ENCODE measurements at regions not wholly inside any gene's neighbourhood (a gene's known extent, or its start where the extent isn't known, plus 50 kb on each side); places are given as distances from the start of the nearest gene placed in this dataset.

GRCh38 chr6:111987295-111987694 is 66.6 kb upstream of the CCN6 start:
- ATAC-seq (no peak), DNase-seq (no peak)

- ATAC-seq: no peak
Measured at GRCh38 chr6:111988926-111989325, 65.0 kb upstream of the CCN6 start.

GRCh38 chr6:111989743-111990142 is 64.2 kb upstream of the CCN6 start:
- ATAC-seq: peak; percentile 57
- DNase-seq: no peak

More at GRCh38 chr6:111988926-111989325, 65.0 kb upstream of the CCN6 start:
- DNase-seq: no peak

GRCh38 chr6:111990214-111990613 is 63.7 kb upstream of the CCN6 start:
- DNase-seq (no peak), ATAC-seq (peak; percentile 25)

GRCh38 chr6:111992851-111993250 is 61.1 kb upstream of the CCN6 start:
- ATAC-seq (peak; percentile 73), DNase-seq (peak; percentile 53)

GRCh38 chr6:111993342-111993741 is 60.6 kb upstream of the CCN6 start:
- no peak for DNase-seq
- ATAC-seq: no peak

GRCh38 chr6:111994791-111995190 is 59.1 kb upstream of the CCN6 start:
- DNase-seq (no peak), ATAC-seq (no peak)

- ATAC-seq (no peak), DNase-seq (no peak)
Measured at GRCh38 chr6:111995404-111995803, 58.5 kb upstream of the CCN6 start.

- no peak for ATAC-seq
- DNase-seq: no peak
Measured at GRCh38 chr6:111996144-111996865, 57.6 kb upstream of the CCN6 start.

- DNase-seq (peak; percentile 83), ATAC-seq (peak; percentile 86)
Measured at GRCh38 chr6:111997078-111997852, 56.6 kb upstream of the CCN6 start.

- ATAC-seq (no peak), DNase-seq (no peak)
Measured at GRCh38 chr6:111997853-111998208, 56.1 kb upstream of the CCN6 start.

- ATAC-seq: no peak
Measured at GRCh38 chr6:112002307-112002706, 51.6 kb upstream of the CCN6 start.

More at GRCh38 chr6:112002307-112002706, 51.6 kb upstream of the CCN6 start:
- DNase-seq: no peak
